GM12891 (cell line): ENCODE measurements at regions not wholly inside any gene's neighbourhood (a gene's known extent, or its start where the extent isn't known, plus 50 kb on each side); places are given as distances from the start of the nearest gene placed in this dataset.

Source experiments
- POLR2A ChIP-seq: IDR thresholded peaks from 2 replicates; pipeline ENCODE4 v1.6.1; 2011; ENCODE audit warnings: low read depth, low read length, control low read depth
- POLR2AphosphoS5 ChIP-seq: IDR thresholded peaks from 2 replicates; pipeline ENCODE4 v1.6.1; 2011; ENCODE audit warnings: low read depth, low read length, control low read depth
- POU2F2 ChIP-seq: IDR thresholded peaks from 2 replicates; pipeline ENCODE4 v1.6.1; 2011; ENCODE audit warnings: low read depth, mild to moderate bottlenecking, control low read depth, low read length, moderate library complexity
- TAF1 ChIP-seq: IDR thresholded peaks from 2 replicates; pipeline ENCODE4 v1.6.1; 2011; ENCODE audit warnings: low read depth, low read length, control low read depth

DNA sequence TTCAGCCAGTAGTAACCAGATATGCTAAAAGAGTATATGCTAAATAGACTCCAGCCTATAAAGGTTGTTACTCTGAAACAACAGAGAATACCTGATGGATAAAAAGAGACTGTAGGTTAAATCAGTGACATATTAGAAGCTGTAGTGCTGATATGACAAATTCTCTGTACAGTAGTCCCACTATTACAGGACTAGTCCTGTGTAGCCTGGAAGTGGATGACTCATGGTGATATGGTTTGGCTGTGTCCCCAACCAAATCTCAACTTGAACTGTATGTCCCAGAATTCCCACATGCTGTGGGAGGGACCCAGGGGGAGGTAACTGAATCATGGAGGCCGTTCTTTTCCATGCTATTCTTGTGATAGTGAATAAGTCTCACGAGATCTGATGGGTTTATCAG, 276.2 kb upstream of the POU5F2 start:
- TF ChIP-seq POU2F2 (no peak), POLR2A (no peak), POLR2AphosphoS5 (no peak), TAF1 (no peak)
